HG03378 (cell line): ENCODE measurements at regions not wholly inside any gene's neighbourhood (a gene's known extent, or its start where the extent isn't known, plus 50 kb on each side); places are given as distances from the start of the nearest gene placed in this dataset.

Experiments
- ATAC-seq: cut with Tn5 transposase; IDR thresholded peaks from one replicate; pipeline ENCODE4 v1.9.1; 2021; ENCODE audit warnings: mild to moderate bottlenecking, moderate library complexity; ENCODE audit not compliant: unreplicated experiment

- ATAC-seq: no peak
Measured at GRCh38 chr6:90877616-90878015, 290.7 kb upstream of the MAP3K7 start.

GRCh38 chr6:90874931-90875330 is 288.1 kb upstream of the MAP3K7 start:
- ATAC-seq: no peak

- no peak for ATAC-seq
Measured at GRCh38 chr6:90872981-90873380, 286.1 kb upstream of the MAP3K7 start.

GRCh38 chr6:90870561-90870960 is 283.7 kb upstream of the MAP3K7 start:
- no peak for ATAC-seq

GRCh38 chr6:90868656-90869055 is 281.8 kb upstream of the MAP3K7 start:
- ATAC-seq: no peak

GRCh38 chr6:90868256-90868655 is 281.4 kb upstream of the MAP3K7 start:
- no peak for ATAC-seq

- peak; percentile 53 for ATAC-seq
Measured at GRCh38 chr6:90865513-90865912, 278.6 kb upstream of the MAP3K7 start.

GRCh38 chr6:90863043-90863442 is 276.2 kb upstream of the MAP3K7 start:
- ATAC-seq: no peak

- no peak for ATAC-seq
Measured at GRCh38 chr6:90860822-90861601, 274.1 kb upstream of the MAP3K7 start.

GRCh38 chr6:90859612-90860011 is 272.7 kb upstream of the MAP3K7 start:
- ATAC-seq: no peak

- ATAC-seq: no peak
Measured at GRCh38 chr6:90859056-90859455, 272.2 kb upstream of the MAP3K7 start.

GRCh38 chr6:90849686-90850085 is 262.8 kb upstream of the MAP3K7 start:
- no peak for ATAC-seq

- ATAC-seq: no peak
Measured at GRCh38 chr6:90846824-90847223, 260.0 kb upstream of the MAP3K7 start.

GRCh38 chr6:90835596-90836212 is 248.8 kb upstream of the MAP3K7 start:
- no peak for ATAC-seq

- no peak for ATAC-seq
Measured at GRCh38 chr6:90829311-90829710, 242.4 kb upstream of the MAP3K7 start.

- ATAC-seq: no peak
Measured at GRCh38 chr6:90820436-90820835, 233.6 kb upstream of the MAP3K7 start.

- ATAC-seq: no peak
Measured at GRCh38 chr6:90819483-90819882, 232.6 kb upstream of the MAP3K7 start.

GRCh38 chr6:90818163-90818562 is 231.3 kb upstream of the MAP3K7 start:
- no peak for ATAC-seq

GRCh38 chr6:90816764-90817163 is 229.9 kb upstream of the MAP3K7 start:
- no peak for ATAC-seq

GRCh38 chr6:90811596-90812226 is 224.8 kb upstream of the MAP3K7 start:
- no peak for ATAC-seq

GRCh38 chr6:90809035-90809434 is 222.2 kb upstream of the MAP3K7 start:
- ATAC-seq: no peak
